ENCODE measurements at regions not wholly inside any gene's neighbourhood (a gene's known extent, or its start where the extent isn't known, plus 50 kb on each side); places are given as distances from the start of the nearest gene placed in this dataset.

- BruUV-seq (replicated peaks): no TSS peak
- H3K27me3 ChIP-seq (replicated peaks; ENCODE audit: control insufficient read depth, insufficient read depth, low read length): no peaks in the 10 kb centered on the region
- no peaks in the 10 kb centered on the region for H3K4me1 ChIP-seq
- no peaks in the 10 kb centered on the region for H3K36me3 ChIP-seq (ENCODE audit: control insufficient read depth, insufficient read depth, low read length)
- Mint-ChIP-seq H3K4me1 (ENCODE audit: low read depth, unreplicated experiment) (no peaks in the 10 kb centered on the region), H3K36me3 (ENCODE audit: insufficient read depth, unreplicated experiment) (no peaks in the 10 kb centered on the region), H3K27ac (ENCODE audit: unreplicated experiment) (no peak overlapping the region), H3K4me3 (ENCODE audit: unreplicated experiment) (no peak overlapping the region), H3K27me3 (ENCODE audit: insufficient read depth, unreplicated experiment) (no peaks in the 10 kb centered on the region), H3K9me3 (ENCODE audit: unreplicated experiment) (no peaks in the 10 kb centered on the region)
- ChIA-PET CTCF (no interaction called here), POLR2A (no interaction called here)
- intact Hi-C loops (cut with micrococcal nuclease; ENCODE audit: unreplicated experiment): no loop called here
- no peaks in the 10 kb centered on the region for H3K9me3 ChIP-seq
- DNase-seq: no peak
- TF ChIP-seq, protein P1, sequence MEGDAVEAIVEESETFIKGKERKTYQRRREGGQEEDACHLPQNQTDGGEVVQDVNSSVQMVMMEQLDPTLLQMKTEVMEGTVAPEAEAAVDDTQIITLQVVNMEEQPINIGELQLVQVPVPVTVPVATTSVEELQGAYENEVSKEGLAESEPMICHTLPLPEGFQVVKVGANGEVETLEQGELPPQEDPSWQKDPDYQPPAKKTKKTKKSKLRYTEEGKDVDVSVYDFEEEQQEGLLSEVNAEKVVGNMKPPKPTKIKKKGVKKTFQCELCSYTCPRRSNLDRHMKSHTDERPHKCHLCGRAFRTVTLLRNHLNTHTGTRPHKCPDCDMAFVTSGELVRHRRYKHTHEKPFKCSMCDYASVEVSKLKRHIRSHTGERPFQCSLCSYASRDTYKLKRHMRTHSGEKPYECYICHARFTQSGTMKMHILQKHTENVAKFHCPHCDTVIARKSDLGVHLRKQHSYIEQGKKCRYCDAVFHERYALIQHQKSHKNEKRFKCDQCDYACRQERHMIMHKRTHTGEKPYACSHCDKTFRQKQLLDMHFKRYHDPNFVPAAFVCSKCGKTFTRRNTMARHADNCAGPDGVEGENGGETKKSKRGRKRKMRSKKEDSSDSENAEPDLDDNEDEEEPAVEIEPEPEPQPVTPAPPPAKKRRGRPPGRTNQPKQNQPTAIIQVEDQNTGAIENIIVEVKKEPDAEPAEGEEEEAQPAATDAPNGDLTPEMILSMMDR (IDR thresholded peaks at IDR 0.05; ENCODE audit: insufficient read depth in 1 of 2, low read depth in 1 of 2, low read length in 1 of 2, severe bottlenecking in 1 of 2, unreplicated experiment in 1 of 2): no peak
- no peak overlapping the region for H3K4me3 ChIP-seq (ENCODE audit: low read depth, low read length)
Observed at GRCh38 chr17:14792746-14793145, 472.4 kb downstream of the PMP22 start.

- TF ChIP-seq, protein P1 (IDR thresholded peaks at IDR 0.05; ENCODE audit: insufficient read depth in 1 of 2, low read depth in 1 of 2, low read length in 1 of 2, severe bottlenecking in 1 of 2, unreplicated experiment in 1 of 2): no peak
- H3K27ac Mint-ChIP-seq (ENCODE audit: unreplicated experiment): no peak overlapping the region
- Histone ChIP-seq H3K36me3 (ENCODE audit: control insufficient read depth, insufficient read depth, low read length) (no peaks in the 10 kb centered on the region), H3K27me3 (replicated peaks; ENCODE audit: control insufficient read depth, insufficient read depth, low read length) (no peaks in the 10 kb centered on the region), H3K4me3 (ENCODE audit: low read depth, low read length) (no peak overlapping the region), H3K9me3 (no peaks in the 10 kb centered on the region), H3K4me1 (no peaks in the 10 kb centered on the region)
- H3K9me3 Mint-ChIP-seq (ENCODE audit: unreplicated experiment): no peaks in the 10 kb centered on the region
- ChIA-PET POLR2A (no interaction called here), CTCF (no interaction called here)
- H3K4me3 Mint-ChIP-seq (ENCODE audit: unreplicated experiment): no peak overlapping the region
- H3K4me1 Mint-ChIP-seq (ENCODE audit: low read depth, unreplicated experiment): no peaks in the 10 kb centered on the region
- no peaks in the 10 kb centered on the region for H3K27me3 Mint-ChIP-seq (ENCODE audit: insufficient read depth, unreplicated experiment)
- intact Hi-C loops (cut with micrococcal nuclease; ENCODE audit: unreplicated experiment): no loop called here
- H3K36me3 Mint-ChIP-seq (ENCODE audit: insufficient read depth, unreplicated experiment): no peaks in the 10 kb centered on the region
- no peak for DNase-seq
- no TSS peak for BruUV-seq (replicated peaks)
Observed at GRCh38 chr17:14791221-14791620, 473.9 kb downstream of the PMP22 start.

GRCh38 chr17:14790521-14790920 is 474.6 kb downstream of the PMP22 start:
- TF ChIP-seq, protein P1 (IDR thresholded peaks at IDR 0.05; ENCODE audit: insufficient read depth in 1 of 2, low read depth in 1 of 2, low read length in 1 of 2, severe bottlenecking in 1 of 2, unreplicated experiment in 1 of 2): no peak
- Histone ChIP-seq H3K4me1 (no peaks in the 10 kb centered on the region), H3K36me3 (ENCODE audit: control insufficient read depth, insufficient read depth, low read length) (no peaks in the 10 kb centered on the region), H3K4me3 (ENCODE audit: low read depth, low read length) (no peak overlapping the region), H3K9me3 (no peaks in the 10 kb centered on the region), H3K27me3 (replicated peaks; ENCODE audit: control insufficient read depth, insufficient read depth, low read length) (no peaks in the 10 kb centered on the region)
- ChIA-PET CTCF (no interaction called here), POLR2A (interaction anchor here (0.6 kb wide), 1 partner anchor 940 kb away, joined by 3 read pairs; no protein-coding TSS in a partner anchor)
- no TSS peak for BruUV-seq (replicated peaks)
- intact Hi-C loops (cut with micrococcal nuclease; ENCODE audit: unreplicated experiment): no loop called here
- H3K27ac Mint-ChIP-seq (ENCODE audit: unreplicated experiment): no peak overlapping the region
- H3K4me1 Mint-ChIP-seq (ENCODE audit: low read depth, unreplicated experiment): no peaks in the 10 kb centered on the region
- no peak for DNase-seq
- no peaks in the 10 kb centered on the region for H3K9me3 Mint-ChIP-seq (ENCODE audit: unreplicated experiment)
- no peak overlapping the region for H3K4me3 Mint-ChIP-seq (ENCODE audit: unreplicated experiment)
- no peaks in the 10 kb centered on the region for H3K36me3 Mint-ChIP-seq (ENCODE audit: insufficient read depth, unreplicated experiment)
- H3K27me3 Mint-ChIP-seq (ENCODE audit: insufficient read depth, unreplicated experiment): no peaks in the 10 kb centered on the region

Measured in Caco-2 (cell line).